GM06990 (cell line): ENCODE measurements at regions not wholly inside any gene's neighbourhood (a gene's known extent, or its start where the extent isn't known, plus 50 kb on each side); places are given as distances from the start of the nearest gene placed in this dataset.
"Not testable (repeated sequence)": the region's sequence is repeated elsewhere in the genome, so short reads cannot be mapped to it uniquely, and the experiment has no call there.

Experiments used
- DNase-seq: peaks from one replicate; pipeline ENCODE4 v3.0.0-alpha.2; 2011; ENCODE audit not compliant: insufficient read length; ENCODE audit errors: extremely low read depth
- H3K27me3 ChIP-seq: replicated peaks from 2 replicates; pipeline ENCODE4 v1.6.0; 2011; ENCODE audit warnings: low read length; ENCODE audit not compliant: control insufficient read depth, insufficient read depth
- H3K36me3 ChIP-seq: 2 replicates; pipeline ENCODE4 v1.5.1; 2011; ENCODE audit warnings: low read length; ENCODE audit not compliant: control insufficient read depth, insufficient read depth
- H3K4me3 ChIP-seq: replicated peaks from 2 replicates; pipeline ENCODE4 v1.5.1; 2011; ENCODE audit warnings: low read depth, mild to moderate bottlenecking, control low read depth, low read length
- TF ChIP-seq, protein P1 (sequence below): IDR thresholded peaks from 2 replicates; pipeline ENCODE4 v1.5.1; 2011; ENCODE audit warnings: low read length, control low read depth, mild to moderate bottlenecking, inconsistent platforms; ENCODE audit not compliant: insufficient read depth, poor library complexity, severe bottlenecking

DNA sequence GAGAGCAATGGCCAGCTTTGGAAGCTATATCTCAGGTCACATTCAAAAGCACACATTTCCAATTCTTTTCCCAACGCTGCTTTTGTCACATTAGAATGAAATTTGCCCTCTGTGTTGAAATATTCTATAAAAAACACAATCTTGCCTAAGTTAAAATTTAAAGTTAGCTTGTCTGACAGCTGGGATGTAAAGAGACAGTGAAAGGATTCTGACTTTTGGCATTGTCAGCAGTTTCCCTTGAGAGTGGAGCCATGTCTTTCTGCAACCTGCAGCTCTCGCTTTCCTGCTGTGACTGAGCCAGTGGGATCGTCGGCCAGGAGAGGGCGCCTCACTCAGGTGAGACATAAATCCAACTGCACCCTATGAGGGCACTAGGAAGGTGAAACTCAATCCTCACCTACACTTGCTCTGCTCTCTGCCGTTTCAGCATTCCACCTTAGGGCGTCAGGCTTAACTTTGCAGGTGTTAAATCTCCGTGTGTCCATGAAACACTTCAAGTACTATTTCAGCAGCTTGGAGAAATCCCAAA, 537.9 kb downstream of the TUBA3C start:
- not testable (repeated sequence) for DNase-seq
- TF ChIP-seq, protein P1, sequence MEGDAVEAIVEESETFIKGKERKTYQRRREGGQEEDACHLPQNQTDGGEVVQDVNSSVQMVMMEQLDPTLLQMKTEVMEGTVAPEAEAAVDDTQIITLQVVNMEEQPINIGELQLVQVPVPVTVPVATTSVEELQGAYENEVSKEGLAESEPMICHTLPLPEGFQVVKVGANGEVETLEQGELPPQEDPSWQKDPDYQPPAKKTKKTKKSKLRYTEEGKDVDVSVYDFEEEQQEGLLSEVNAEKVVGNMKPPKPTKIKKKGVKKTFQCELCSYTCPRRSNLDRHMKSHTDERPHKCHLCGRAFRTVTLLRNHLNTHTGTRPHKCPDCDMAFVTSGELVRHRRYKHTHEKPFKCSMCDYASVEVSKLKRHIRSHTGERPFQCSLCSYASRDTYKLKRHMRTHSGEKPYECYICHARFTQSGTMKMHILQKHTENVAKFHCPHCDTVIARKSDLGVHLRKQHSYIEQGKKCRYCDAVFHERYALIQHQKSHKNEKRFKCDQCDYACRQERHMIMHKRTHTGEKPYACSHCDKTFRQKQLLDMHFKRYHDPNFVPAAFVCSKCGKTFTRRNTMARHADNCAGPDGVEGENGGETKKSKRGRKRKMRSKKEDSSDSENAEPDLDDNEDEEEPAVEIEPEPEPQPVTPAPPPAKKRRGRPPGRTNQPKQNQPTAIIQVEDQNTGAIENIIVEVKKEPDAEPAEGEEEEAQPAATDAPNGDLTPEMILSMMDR: peak; percentile 5

DNA sequence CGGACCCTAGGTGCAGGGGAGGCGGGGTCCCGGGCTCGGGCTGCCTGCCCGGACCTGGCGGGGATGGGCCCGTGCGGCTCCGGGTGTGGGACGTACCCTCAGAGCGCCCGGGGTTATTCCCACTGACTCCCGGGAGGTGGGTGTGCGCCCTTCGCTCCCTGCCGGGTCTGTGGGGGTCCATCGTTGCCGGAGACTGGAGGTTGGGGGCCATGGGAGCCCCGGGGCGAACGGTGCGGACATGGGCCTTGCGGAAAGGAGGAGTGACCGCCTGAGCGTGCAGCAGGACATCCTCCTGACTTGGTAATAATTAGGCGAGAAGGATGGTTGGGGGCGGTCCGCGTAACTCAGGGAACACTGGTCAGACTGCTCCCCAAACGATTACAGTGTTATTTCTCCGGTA, 552.7 kb downstream of the TUBA3C start:
- H3K36me3 ChIP-seq, H3K27me3 ChIP-seq, H3K4me3 ChIP-seq, DNase-seq: not testable (repeated sequence)

More for the DNA sequence above, 537.9 kb downstream of the TUBA3C start:
- H3K4me3 ChIP-seq, H3K36me3 ChIP-seq, H3K27me3 ChIP-seq: not testable (repeated sequence)

DNA sequence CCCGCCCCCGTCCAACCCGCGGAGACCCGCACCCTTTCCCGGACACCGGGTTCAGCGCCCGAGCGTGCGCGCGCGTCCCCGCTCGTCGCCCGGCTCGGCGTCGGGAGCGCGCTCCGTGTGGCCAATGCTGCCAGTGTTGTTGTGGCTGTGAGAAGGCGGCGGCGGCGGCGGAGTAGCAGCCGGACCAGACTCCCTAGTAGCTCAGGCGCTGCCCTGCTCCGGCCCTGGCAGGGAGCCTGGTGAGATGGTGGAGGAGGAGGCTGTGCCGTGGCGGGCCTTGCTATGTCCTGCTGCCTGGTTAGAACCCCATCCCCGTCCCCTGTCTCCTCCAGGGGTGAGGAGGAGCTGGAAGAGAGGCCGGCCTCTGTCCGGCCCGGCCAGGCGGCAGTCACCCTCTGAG, 553.2 kb downstream of the TUBA3C start:
- no peak for DNase-seq
- H3K4me3 ChIP-seq: no peak overlapping the region
- no peaks in the 10 kb centered on the region for H3K27me3 ChIP-seq
- H3K36me3 ChIP-seq: no peaks in the 10 kb centered on the region
- TF ChIP-seq, protein P1: no peak

DNA sequence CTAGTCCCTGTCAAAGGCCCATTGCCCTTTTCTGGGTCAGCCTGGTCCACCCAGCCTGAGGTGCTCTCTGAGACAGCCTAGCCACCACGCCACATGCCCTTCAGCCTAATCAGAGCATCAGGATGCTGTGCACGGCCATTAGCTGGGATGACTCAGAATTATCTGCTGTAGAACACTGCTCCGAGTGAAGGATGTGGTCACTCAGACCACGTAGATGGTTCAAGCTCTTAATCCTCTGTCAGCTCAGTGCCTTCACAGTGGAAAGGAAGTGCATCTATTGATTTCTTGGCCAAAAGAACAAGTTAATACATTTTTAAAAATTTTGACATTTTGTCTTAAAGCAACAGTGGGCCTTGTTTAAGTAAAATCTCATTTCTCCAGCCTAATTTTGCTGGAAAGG, 557.6 kb downstream of the TUBA3C start:
- not testable (repeated sequence) for DNase-seq, H3K4me3 ChIP-seq, H3K36me3 ChIP-seq

GRCh38 chr13:18618442-18618841, 563.2 kb downstream of the TUBA3C start:
- H3K4me3 ChIP-seq, DNase-seq, H3K27me3 ChIP-seq, H3K36me3 ChIP-seq: not testable (repeated sequence)

More for the DNA sequence above, 557.6 kb downstream of the TUBA3C start:
- H3K27me3 ChIP-seq: not testable (repeated sequence)

DNA sequence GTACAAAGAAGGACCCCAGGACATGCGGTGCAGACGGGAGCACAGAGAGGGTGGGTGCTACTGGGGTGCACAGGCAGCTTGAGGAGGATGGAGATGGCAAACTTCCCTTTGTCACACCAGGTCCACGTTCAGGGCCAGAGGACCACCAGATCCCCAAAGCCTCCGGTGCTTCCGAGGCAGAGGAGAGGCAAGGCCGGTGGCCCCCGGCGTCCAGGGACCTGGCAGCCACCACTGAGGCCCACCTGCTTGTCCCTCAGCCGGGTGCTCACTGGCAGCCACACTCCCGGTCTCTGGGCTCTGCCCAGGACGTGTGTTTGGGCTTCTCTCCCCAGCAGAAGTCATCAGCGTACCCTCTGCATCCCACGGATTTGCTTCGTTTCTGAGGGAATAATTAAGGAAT, 571.1 kb downstream of the TUBA3C start:
- not testable (repeated sequence) for H3K36me3 ChIP-seq, H3K27me3 ChIP-seq, DNase-seq, H3K4me3 ChIP-seq

- H3K4me3 ChIP-seq, DNase-seq, H3K27me3 ChIP-seq, H3K36me3 ChIP-seq: not testable (repeated sequence)
These were observed 572.3 kb downstream of the TUBA3C start for GRCh38 chr13:18609371-18609770.

- H3K27me3 ChIP-seq, H3K4me3 ChIP-seq, H3K36me3 ChIP-seq, DNase-seq: not testable (repeated sequence)
These were observed 572.8 kb downstream of the TUBA3C start for GRCh38 chr13:18608851-18609250.

DNA sequence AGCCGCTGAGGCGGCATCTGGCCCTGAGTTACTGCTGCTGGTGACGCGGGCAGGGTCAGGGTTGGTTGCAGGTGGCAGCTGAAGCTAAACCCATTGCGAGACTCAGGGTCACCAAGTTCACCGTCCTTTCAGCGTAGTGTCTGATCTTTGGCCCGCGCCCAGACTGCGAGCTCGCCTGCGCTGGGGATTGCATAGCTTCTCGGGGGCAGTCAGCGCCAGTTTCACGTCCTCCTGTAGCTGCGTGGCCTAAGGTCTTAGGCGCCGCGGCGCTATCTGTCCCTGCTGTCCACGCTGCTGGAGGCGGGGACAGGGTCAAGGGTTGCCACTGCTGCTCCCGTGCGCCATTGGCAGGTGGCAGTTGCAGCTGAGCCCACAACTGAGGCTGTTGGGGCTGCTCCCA, 581.3 kb downstream of the TUBA3C start:
- not testable (repeated sequence) for H3K36me3 ChIP-seq, DNase-seq

DNA sequence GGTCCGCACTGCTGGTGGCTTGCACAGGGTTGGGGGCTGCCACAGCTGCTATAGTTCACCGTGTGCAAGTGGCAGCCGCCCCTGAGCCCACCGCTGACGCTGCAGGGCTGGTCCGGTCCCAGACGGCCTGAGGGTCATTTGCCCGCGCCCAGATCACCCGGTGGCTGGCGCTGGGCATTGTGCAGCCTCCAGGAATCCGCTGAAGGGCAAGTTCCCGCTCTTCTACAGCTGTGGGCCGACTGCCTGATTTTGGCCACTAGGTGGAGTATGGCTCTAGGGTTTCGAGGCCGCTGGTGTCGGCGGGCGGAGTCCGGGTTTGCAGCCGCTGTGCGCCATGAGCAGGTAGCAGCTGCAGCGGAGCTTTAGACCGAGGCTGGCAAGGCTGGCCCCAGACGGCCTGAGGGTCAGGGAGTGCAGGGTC, 581.8 kb downstream of the TUBA3C start:
- not testable (repeated sequence) for DNase-seq, H3K4me3 ChIP-seq, H3K27me3 ChIP-seq, H3K36me3 ChIP-seq

More for the DNA sequence above, 581.3 kb downstream of the TUBA3C start:
- not testable (repeated sequence) for H3K27me3 ChIP-seq, H3K4me3 ChIP-seq

DNA sequence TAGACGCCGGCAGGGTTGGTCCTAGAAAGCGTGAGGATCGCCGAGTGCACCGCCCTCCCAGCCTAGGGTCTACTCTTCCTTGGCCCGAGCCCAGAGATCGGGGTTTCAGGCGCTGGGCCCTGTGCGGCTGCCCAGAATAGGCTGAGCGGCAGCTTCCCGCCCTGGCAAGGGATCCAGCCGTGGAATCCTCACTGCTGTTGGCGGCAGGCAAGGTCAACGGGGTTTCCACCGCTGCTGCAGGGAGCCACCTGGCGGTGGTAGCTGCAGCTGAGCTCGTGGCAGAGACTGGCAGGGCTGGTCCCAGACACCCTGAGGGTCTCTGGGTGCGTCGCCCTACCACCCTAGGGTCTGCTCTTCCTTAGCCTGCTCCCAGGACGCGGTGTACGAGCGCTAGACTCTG, 583.1 kb downstream of the TUBA3C start:
- not testable (repeated sequence) for H3K4me3 ChIP-seq, H3K27me3 ChIP-seq, DNase-seq, H3K36me3 ChIP-seq

DNA sequence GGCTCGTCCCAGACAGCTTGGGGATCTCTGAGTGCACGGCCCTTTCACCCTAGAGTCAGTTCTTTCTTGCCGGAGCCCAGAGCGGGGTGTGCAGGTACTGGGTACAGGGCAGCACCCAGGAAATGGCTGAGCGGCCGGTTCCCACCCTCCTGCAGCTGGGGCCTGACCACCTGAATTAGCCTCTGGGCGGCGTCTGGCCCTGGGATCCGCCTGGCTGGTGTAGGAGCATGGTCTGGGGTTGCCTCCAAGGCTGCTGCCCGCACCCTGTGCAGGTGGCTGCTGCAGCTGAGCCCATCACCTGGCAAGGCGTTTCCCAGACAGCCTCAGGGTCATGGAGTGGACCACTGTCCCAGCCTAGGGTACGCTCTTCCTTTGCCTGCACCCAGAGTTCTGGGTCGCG, 583.7 kb downstream of the TUBA3C start:
- not testable (repeated sequence) for H3K27me3 ChIP-seq, H3K36me3 ChIP-seq, DNase-seq, H3K4me3 ChIP-seq

GRCh38 chr13:18577103-18577502, 604.5 kb downstream of the TUBA3C start:
- not testable (repeated sequence) for H3K4me3 ChIP-seq, H3K27me3 ChIP-seq, DNase-seq, H3K36me3 ChIP-seq
